Fibroblast of lung (primary cell): ENCODE measurements at regions not wholly inside any gene's neighbourhood (a gene's known extent, or its start where the extent isn't known, plus 50 kb on each side); places are given as distances from the start of the nearest gene placed in this dataset.

ENCODE experiments used
- DNase-seq, 2 donors: peaks; one replicate each; pipeline versions ENCODE4 v3.0.0 to v3.0.0-alpha.2; 2010; ENCODE audit warnings: low read depth in 2 of 2
- H2AFZ ChIP-seq: 2 replicates; pipeline ENCODE4 v1.5.1; 2012; ENCODE audit warnings: low read length, control low read depth, inconsistent platforms
- H3K27ac ChIP-seq: 2 replicates; pipeline ENCODE4 v1.5.1; 2011; ENCODE audit warnings: low read length, control low read depth; ENCODE audit not compliant: insufficient read depth
- H3K27me3 ChIP-seq: 2 replicates; pipeline ENCODE4 v1.5.1; 2011; ENCODE audit warnings: mild to moderate bottlenecking, low read length; ENCODE audit not compliant: control insufficient read depth, insufficient read depth
- H3K36me3 ChIP-seq: 2 replicates; pipeline ENCODE4 v1.5.1; 2011; ENCODE audit warnings: low read length; ENCODE audit not compliant: control insufficient read depth, insufficient read depth
- H3K4me1 ChIP-seq: 2 replicates; pipeline ENCODE4 v1.5.1; 2011; ENCODE audit warnings: low read length; ENCODE audit not compliant: control insufficient read depth, insufficient read depth; ENCODE audit errors: extremely low read depth
- H3K4me2 ChIP-seq: 2 replicates; pipeline ENCODE4 v1.5.1; 2011; ENCODE audit warnings: low read length, control low read depth; ENCODE audit not compliant: insufficient read depth; ENCODE audit errors: extremely low read depth
- H3K4me3 ChIP-seq, 4 experiments: fragments of 200-600 bp in 1 of 4; sonication (generic) in 1 of 4; replicated peaks in 1 of 4; 2 replicates each; pipeline ENCODE4 v1.5.1; 2011 to 2016; ENCODE audit warnings: low read length in 4 of 4, low read depth in 3 of 4, mild to moderate bottlenecking in 3 of 4, control low read depth in 2 of 4, inconsistent platforms in 1 of 4, mixed read lengths in 1 of 4; ENCODE audit not compliant: insufficient read depth in 1 of 4; ENCODE audit errors: control extremely low read depth in 1 of 4
- H3K79me2 ChIP-seq: 2 replicates; pipeline ENCODE4 v1.5.1; 2012; ENCODE audit warnings: mild to moderate bottlenecking, low read length, inconsistent platforms; ENCODE audit not compliant: control insufficient read depth, insufficient read depth
- H3K9ac ChIP-seq: 2 replicates; pipeline ENCODE4 v1.5.1; 2011; ENCODE audit warnings: mild to moderate bottlenecking, low read length, control low read depth; ENCODE audit not compliant: insufficient read depth
- H3K9me3 ChIP-seq: 2 replicates; pipeline ENCODE4 v1.5.1; 2012; ENCODE audit warnings: low read depth, low read length; ENCODE audit not compliant: control insufficient read depth, insufficient read depth
- H4K20me1 ChIP-seq: 2 replicates; pipeline ENCODE4 v1.5.1; 2011; ENCODE audit warnings: low read length; ENCODE audit not compliant: control insufficient read depth, insufficient read depth; ENCODE audit errors: extremely low read depth
- EZH2 ChIP-seq: IDR thresholded peaks from 2 replicates; pipeline ENCODE4 v1.5.1; 2012; ENCODE audit warnings: low read length, control low read depth, mild to moderate bottlenecking; ENCODE audit errors: missing control alignments
- TF ChIP-seq, protein P1 (sequence below), 2 donors: IDR thresholded peaks in 1 of 2; conservative IDR thresholded peaks in 1 of 2; 1 replicate in 1 of 2; 2 replicates in 1 of 2; pipeline ENCODE4 v1.5.1; 2011 to 2012; ENCODE audit warnings: low read length in 2 of 2, control low read depth in 1 of 2, inconsistent platforms in 1 of 2, low read depth in 1 of 2, mild to moderate bottlenecking in 1 of 2

DNA sequence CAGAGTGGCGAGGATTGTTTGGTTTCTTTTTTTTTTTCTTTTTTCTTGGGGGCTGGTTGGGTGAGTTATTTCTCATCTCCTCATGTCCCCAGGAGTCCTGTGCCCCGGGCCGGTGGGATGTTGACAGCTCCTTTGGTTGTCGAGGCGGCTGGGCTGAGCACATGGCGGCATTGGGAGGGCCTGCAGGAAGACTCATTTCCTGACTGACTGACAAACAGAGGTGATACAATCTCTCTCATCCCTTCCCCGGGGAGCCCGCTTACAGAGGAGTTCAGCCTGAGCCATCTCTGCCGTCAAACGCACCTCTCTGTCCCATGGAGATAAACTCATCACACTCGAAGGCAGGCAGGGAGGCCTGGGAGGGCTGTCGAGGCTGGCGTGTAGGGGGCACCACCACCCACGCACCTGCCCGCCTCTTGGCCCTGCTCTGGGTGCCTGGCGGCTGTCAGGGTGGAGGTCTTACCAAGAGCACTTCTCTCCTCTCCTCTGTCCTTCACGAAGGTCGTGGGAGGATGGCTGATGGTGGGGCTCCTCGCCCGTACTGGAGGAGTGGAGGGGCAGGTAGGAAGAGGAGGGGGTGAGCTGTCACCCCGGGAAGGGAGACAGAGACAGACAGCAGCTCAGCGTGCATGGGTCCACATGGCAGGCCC is 60.0 kb upstream of the NECTIN1 start:
- DNase-seq: no peak
- Histone ChIP-seq H3K4me2 (no peak overlapping the region), H3K36me3 (no peaks in the 10 kb centered on the region), H4K20me1 (no peaks in the 10 kb centered on the region), H3K27me3 (peaks cover 4% of the 10 kb centered on the region), H2AFZ (no peak overlapping the region), H3K79me2 (no peaks in the 10 kb centered on the region), H3K9me3 (no peaks in the 10 kb centered on the region), H3K27ac (no peak overlapping the region), H3K4me1 (no peaks in the 10 kb centered on the region), H3K9ac (no peak overlapping the region), H3K4me3 (no peak overlapping the region)
- no peak for TF ChIP-seq EZH2
- TF ChIP-seq, protein P1, sequence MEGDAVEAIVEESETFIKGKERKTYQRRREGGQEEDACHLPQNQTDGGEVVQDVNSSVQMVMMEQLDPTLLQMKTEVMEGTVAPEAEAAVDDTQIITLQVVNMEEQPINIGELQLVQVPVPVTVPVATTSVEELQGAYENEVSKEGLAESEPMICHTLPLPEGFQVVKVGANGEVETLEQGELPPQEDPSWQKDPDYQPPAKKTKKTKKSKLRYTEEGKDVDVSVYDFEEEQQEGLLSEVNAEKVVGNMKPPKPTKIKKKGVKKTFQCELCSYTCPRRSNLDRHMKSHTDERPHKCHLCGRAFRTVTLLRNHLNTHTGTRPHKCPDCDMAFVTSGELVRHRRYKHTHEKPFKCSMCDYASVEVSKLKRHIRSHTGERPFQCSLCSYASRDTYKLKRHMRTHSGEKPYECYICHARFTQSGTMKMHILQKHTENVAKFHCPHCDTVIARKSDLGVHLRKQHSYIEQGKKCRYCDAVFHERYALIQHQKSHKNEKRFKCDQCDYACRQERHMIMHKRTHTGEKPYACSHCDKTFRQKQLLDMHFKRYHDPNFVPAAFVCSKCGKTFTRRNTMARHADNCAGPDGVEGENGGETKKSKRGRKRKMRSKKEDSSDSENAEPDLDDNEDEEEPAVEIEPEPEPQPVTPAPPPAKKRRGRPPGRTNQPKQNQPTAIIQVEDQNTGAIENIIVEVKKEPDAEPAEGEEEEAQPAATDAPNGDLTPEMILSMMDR (conservative IDR thresholded peaks at IDR 0.05 in 1 of 2, IDR thresholded peaks at IDR 0.05 in 1 of 2; ENCODE audit: low read depth in 1 of 2, low read length in 2 of 2): no peak

DNA sequence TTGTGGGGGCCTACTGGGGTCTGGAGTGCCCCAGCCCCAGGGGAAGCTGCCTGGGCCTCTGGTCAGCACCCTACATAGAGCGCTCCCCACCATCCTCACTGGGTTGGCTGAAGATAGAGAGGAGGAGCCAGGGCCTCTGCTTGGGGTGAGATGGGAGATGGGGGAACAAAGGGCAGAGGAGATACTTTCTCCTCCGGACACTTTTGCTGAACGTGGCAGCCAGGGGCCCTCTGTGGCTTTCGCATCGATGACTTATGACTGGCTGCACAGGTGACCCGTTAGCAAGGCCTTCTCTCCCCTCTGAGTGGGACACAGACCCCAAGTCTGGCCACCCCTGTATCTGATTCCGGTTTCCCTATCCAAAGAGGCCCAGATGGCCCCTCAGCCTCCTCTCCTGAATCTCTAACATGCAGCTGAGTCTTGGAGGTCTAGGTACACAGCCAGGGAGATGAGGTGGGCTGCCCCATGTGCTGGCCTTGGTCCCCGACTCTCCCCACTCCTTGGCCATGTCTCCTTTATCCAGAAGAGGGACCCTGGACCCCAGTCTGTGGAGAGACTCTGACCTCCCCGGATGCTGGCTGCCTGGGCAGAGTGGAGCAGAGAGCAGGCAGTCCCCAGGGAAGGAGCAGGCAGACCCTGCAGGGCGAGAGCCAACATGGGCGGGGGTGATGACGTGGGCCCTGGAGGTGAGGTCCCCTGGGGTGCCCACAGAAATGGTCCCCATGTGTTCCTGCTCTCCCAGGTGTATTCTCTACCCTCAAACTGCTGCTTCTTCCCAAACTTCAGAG is 59.3 kb upstream of the NECTIN1 start:
- H2AFZ ChIP-seq: no peak overlapping the region
- TF ChIP-seq, protein P1 (conservative IDR thresholded peaks at IDR 0.05 in 1 of 2, IDR thresholded peaks at IDR 0.05 in 1 of 2; ENCODE audit: low read depth in 1 of 2, low read length in 2 of 2): no peak
- no peak for TF ChIP-seq EZH2
- no peak for DNase-seq
- no peaks in the 10 kb centered on the region for H3K4me1 ChIP-seq
- H3K4me3 ChIP-seq: no peak overlapping the region
- no peaks in the 10 kb centered on the region for H4K20me1 ChIP-seq
- no peak overlapping the region for H3K9ac ChIP-seq
- H3K27me3 ChIP-seq: peaks cover 4% of the 10 kb centered on the region
- H3K27ac ChIP-seq: no peak overlapping the region
- H3K36me3 ChIP-seq: no peaks in the 10 kb centered on the region
- H3K9me3 ChIP-seq: no peaks in the 10 kb centered on the region
- H3K79me2 ChIP-seq: no peaks in the 10 kb centered on the region
- no peak overlapping the region for H3K4me2 ChIP-seq

DNA sequence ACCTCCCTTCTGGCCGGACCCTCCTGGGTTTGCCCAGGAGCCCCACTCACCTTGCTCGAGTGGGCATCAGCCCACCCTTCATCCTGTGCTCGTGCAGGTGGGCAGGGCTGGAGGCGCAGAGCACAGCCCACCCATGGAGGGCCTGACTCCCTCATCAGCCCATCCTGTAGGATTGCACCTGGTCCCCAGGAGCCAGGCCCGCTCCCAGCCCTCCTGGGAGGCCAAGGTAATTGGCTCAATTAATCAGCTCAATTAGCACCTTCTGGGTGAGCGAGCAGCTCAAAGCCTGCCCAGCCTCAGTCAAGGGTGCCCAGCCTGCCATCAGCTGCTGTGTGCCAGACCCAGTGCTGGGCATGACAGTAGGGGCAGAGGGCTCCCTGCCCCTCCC is 58.1 kb upstream of the NECTIN1 start:
- Histone ChIP-seq H3K9me3 (no peaks in the 10 kb centered on the region), H3K27ac (no peak overlapping the region), H3K36me3 (no peaks in the 10 kb centered on the region), H3K9ac (no peak overlapping the region), H3K4me2 (no peak overlapping the region), H3K27me3 (peaks cover 4% of the 10 kb centered on the region), H3K4me1 (no peaks in the 10 kb centered on the region), H3K4me3 (no peak overlapping the region), H3K79me2 (no peaks in the 10 kb centered on the region), H4K20me1 (no peaks in the 10 kb centered on the region), H2AFZ (no peak overlapping the region)
- TF ChIP-seq EZH2: no peak
- TF ChIP-seq, protein P1 (conservative IDR thresholded peaks at IDR 0.05 in 1 of 2, IDR thresholded peaks at IDR 0.05 in 1 of 2; ENCODE audit: low read depth in 1 of 2, low read length in 2 of 2): no peak
- no peak for DNase-seq
